GM12891 (cell line): ENCODE measurements at regions not wholly inside any gene's neighbourhood (a gene's known extent, or its start where the extent isn't known, plus 50 kb on each side); places are given as distances from the start of the nearest gene placed in this dataset.

Experiments
- POLR2A ChIP-seq: IDR thresholded peaks from 2 replicates; pipeline ENCODE4 v1.6.1; 2011; ENCODE audit warnings: low read depth, low read length, control low read depth
- POLR2AphosphoS5 ChIP-seq: IDR thresholded peaks from 2 replicates; pipeline ENCODE4 v1.6.1; 2011; ENCODE audit warnings: low read depth, low read length, control low read depth

- no peak for TF ChIP-seq POLR2A
- no peak for TF ChIP-seq POLR2AphosphoS5
Measured at GRCh38 chr11:20248871-20249270, 88.6 kb upstream of the DBX1 start.
